GM18519 (cell line): ENCODE measurements at regions not wholly inside any gene's neighbourhood (a gene's known extent, or its start where the extent isn't known, plus 50 kb on each side); places are given as distances from the start of the nearest gene placed in this dataset.

Source experiments
- ATAC-seq: cut with Tn5 transposase; IDR thresholded peaks from one replicate; pipeline ENCODE4 v1.9.1; 2021; ENCODE audit warnings: mild to moderate bottlenecking, moderate library complexity; ENCODE audit not compliant: unreplicated experiment, low FRiP score

DNA sequence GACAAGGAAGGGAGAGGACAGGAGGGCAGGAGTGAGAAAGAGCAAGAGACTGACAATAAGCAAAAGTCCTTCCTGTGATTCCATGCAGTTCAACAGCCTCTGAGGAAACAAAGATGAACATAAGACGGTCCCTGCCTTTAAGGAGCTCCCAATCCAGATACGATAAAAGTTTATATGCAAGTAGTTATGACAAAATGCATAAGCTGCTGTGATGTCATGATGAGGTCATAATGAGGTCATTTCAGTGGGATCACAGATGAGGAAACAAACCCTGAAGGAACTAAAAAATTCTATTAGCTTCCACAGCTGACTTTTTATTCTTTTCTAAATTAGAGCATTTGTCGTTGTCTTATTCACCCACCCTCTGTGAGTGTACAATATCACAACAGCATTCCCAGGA, 458.5 kb upstream of the ACVR2A start:
- no peak for ATAC-seq

DNA sequence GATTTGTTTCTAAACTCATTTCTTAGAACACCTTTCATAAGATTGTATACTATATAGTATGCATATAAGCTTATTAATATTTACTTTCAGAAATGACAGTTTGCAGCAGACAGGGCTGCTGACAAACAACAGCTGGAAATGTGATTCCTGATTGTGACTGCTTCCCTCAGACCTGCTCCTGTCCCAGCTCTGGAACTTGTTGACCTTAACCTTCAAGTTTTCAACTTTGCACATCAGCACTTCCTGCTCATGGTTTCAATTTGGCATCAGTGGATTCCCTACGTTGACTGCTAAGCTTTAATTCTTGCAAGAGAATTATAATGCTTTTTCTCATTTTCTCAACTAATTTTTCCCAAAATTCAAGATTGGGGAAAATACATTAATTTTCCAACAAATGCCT, 459.2 kb upstream of the ACVR2A start:
- no peak for ATAC-seq

DNA sequence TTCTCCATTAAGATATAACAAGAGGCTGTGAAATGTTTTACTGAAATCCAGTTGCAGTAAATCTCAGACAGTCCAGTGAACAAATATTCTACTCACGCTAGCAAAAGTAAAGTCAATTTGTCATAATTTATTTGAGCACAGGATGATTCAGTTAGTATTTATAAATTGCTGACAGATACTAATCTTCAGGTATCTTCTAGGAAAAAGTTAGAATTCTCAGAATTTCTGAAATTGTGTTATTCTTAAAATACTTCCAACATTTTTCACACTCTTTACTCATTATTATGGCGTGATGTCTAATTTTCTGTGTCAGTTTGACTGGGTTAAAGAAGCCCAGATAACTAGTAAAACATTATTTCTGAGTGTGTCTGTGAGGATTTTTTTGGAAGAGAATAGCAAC, 460.2 kb upstream of the ACVR2A start:
- no peak for ATAC-seq

DNA sequence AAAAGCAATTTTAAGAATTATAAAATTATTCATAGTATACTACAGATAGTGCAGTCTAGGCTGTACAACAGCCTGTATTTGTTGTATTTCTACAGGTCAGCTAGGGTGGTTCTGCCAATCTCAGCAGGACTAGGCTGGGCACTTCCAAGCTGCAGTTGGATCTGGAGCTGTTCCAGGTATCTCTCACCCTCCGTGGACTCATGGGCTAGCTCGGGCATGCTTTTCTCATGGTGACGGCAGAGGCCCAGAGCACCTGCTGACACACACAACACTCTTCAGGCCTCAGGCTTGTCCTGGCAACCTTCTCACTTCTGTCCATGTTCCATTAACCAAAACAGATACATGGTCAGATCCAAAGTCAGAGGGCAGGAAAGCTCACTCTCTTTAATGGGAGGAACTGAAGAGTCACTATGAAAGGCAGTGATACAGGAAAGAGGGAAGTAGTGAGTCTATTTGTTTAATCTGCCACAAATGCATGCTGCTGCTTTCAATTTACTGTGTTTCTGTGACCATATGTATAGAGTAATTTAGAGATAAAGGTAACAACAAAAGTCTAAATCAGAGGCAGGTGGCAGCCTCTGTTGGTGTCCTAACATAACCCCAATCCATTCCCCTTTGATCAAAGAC, 462.4 kb upstream of the ACVR2A start:
- ATAC-seq = no peak

DNA sequence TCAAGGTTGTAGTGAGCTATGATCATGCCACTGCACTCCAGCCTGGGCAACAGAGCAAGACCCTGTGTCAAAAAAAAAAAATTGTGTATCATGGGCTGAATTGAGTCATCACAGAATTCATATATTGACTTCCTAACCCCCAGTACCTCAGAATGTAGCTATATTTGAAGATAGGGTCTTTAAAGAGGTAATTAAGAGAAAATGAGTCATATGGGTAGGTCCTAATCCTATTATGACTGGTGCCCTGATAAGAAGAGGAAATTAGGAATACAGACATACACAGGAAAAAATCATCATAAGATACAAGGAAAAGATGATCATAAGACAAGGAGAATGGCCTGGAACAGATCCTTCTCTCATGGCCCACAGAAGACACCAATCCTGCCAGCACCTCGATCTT, 466.4 kb upstream of the ACVR2A start:
- ATAC-seq = no peak

DNA sequence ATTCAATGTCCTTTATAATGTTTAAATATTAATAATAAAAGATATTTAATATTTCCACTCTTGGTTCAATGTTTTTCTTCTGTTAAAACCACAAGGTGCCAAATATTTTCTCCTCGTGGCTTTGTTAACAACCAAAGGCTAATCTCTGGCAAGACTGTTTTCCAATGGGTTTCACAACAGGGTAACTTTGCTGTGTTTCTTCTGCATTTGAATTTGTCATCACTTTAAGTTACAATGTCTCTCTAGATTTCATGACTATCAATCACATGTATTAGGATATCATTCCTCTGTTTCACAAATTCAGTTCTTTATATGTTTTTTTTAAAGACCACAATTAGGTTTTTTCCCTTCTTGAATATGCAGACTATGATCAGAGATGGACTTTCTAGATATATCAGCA, 469.8 kb upstream of the ACVR2A start:
- no peak for ATAC-seq

DNA sequence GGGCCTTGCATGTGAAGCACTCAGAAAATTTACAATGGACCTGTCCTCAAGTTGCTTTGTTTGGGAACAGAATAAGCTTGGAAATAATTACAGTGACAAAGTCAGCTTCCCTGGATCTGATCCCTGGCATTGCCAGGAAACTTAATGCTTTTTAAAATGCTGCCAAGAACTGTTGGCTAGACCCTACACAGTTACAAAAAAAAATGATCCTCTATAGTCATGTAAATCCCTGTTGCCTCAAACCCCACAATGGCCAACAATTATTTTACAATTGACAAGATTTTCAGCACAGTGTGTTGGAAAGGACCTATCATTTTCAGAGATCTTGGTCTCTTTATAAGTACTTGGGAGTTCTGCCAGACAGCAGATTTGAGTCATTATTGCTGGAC, 470.4 kb upstream of the ACVR2A start:
- no peak for ATAC-seq

DNA sequence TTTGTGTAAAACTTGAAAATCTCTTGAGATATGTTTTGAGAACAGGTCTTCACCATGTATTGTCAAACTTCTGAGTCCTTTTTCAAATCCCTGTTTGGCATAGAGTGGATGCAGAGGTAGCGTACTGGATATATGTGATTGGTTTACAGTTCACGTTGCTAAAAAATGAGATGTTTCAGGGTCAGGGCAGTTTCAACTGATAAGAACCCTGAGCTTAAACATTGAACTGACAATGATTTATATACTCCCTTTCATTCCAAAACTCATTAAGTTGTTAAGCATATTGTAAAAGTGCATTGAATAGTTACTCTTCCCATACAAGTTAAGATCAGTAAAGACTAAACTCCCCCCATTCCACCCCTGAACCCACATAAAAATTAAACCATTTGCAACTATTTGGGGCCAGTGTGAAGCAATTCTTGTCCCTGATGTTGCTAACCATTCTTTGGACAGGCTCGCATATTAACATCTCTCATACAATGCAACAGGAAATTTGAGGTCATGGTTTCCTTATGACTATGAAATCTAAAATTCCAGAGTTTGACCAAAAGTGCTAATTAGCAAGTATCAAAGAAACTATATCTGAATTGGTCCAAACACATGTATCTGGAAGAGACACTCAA, 470.9 kb upstream of the ACVR2A start:
- ATAC-seq = no peak

DNA sequence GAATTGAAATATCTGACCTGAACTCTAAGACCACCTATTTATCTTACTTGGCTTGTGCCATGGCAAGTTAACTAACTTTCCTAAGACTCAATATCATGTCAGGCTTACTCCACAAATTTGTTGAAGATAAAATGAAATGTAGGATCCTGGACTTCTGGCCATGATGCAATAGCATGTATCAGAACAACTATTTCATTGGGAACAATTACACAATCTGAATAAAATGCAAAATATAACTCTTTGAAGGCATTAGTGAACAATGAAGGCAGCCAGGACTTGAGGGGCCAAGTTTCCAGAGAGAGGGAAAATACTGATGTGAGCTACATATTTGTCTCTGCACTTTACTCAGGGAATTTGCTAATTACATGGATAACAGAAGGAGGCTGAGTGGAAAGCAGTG, 476.5 kb upstream of the ACVR2A start:
- no peak for ATAC-seq

GRCh38 chr2:147366279-147366678, 478.6 kb upstream of the ACVR2A start:
- ATAC-seq = no peak

GRCh38 chr2:147365622-147366021, 479.2 kb upstream of the ACVR2A start:
- no peak for ATAC-seq

GRCh38 chr2:147364597-147364996, 480.2 kb upstream of the ACVR2A start:
- ATAC-seq = no peak

- ATAC-seq = no peak
Measured at GRCh38 chr2:147363181-147363580, 481.6 kb upstream of the ACVR2A start.

DNA sequence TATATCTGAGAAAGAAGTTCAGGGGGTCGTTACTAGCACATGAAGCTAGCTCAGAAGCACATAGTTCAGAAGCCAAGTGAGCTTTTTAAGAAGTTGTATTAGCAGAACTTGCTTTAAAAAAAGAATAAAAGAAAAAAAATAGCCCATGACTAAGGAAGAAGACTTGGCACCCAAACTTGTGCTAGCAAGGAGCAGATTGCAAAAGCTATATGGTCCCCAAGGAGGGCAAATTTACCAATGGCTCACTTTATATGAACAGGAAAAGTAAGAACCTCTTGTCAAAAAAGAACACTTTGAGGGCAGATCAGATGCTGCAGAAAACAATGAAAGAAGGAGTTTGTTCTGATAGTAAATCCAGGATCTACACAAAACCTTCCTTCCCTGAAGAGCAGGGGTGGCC, 486.5 kb upstream of the ACVR2A start:
- no peak for ATAC-seq

DNA sequence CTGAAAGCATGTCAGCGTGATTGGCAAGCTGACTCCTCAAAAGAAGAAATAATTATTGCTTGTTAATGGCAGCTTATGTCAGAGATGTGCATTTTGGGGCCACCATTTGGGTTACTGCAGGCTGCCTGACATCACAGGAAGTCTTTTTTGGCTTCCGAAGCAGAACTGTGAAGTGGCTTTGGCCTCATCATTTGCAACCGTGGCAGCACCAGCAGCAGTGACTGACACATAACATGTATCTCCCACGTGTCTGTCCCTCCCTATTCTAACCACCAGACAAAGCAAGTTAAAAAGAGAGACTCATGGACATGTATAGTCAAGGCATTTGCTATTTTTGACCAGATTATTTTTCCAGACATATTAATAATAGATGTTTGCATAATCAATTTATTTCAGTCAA, 488.7 kb upstream of the ACVR2A start:
- ATAC-seq = no peak

DNA sequence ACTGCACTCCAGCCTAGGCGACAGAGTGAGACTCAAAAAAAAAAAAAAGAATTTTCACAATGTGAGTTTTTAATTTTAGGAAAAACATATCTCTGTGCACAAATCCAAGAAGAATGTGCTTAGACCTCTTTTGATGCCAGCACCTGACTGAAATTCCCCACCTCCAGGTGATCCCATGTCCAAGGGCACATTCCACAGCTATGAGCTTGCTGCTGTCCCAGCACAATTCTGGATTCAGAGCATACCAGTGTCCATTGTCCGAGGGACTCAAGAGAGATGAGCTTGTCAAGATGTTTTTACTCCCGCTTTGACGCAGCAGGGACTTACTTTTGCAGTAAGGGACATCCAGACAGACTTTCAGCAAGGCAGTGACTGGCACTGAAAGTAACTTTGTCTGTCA, 489.1 kb upstream of the ACVR2A start:
- no peak for ATAC-seq

- ATAC-seq = no peak
Measured at GRCh38 chr2:147353072-147353381, 491.8 kb upstream of the ACVR2A start.

DNA sequence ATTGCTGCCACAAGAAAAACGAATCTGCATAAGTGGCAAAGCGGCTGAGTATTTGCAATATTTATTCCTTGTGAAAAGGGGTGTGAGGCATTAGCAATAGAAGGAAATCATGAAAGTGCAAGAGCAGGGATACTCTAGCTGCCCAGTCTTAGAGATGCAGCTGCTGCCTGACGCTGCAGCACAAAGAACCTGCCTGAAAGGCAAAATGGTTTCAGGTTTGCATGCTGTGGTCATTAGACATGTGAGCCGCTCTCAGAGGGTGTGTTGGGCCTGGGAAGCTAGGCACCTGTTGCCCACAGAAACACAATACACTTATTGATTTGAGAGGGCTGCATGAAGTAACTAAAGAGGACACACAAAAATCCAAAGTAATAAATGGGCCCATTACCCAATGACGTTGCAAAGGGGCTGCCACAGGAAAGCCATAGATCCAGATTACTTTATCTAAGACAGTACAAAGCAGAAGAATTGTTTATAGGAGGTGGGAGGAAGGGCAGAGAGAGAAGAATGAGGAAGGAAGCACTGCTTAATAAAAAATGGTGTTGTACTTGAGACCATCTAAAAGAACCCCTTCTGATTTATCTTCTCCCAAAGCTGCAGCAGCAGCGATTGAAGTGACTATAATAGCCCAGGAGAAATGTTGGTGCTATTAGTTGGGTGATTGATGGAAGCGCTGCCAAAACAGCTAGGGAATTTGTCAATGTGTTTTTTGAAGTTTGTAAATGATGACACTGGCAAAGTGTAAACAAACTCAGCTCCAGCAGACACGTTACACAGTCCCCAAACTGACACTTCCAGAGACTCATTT, 492.4 kb upstream of the ACVR2A start:
- ATAC-seq = no peak

GRCh38 chr2:147351784-147352183, 493.0 kb upstream of the ACVR2A start:
- ATAC-seq = no peak

GRCh38 chr2:147348931-147349555, 495.8 kb upstream of the ACVR2A start:
- ATAC-seq = no peak

- no peak for ATAC-seq
Measured at GRCh38 chr2:147346142-147346541, 498.7 kb upstream of the ACVR2A start.

DNA sequence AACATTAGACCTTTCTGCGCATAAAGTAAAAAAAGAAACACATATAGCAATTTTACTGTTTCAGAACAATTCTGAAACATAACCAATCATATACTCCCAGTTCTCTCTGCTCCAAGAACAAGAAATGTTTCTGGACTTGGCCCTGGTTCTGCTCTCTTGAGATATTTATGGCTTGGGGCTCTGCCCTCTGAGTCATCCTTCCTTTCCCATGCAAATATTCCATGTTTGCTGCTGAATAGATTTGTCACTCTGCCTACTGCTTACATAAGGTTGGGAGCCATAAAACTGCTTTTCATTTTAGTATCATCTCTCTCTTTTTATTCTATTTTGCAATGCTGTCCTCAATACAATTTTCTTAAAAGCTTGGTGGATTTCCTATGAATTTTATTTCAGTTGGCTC, 499.6 kb upstream of the ACVR2A start:
- ATAC-seq = no peak
